ENCODE measurements at regions not wholly inside any gene's neighbourhood (a gene's known extent, or its start where the extent isn't known, plus 50 kb on each side); places are given as distances from the start of the nearest gene placed in this dataset.
"Not testable (repeated sequence)": the region's sequence is repeated elsewhere in the genome, so short reads cannot be mapped to it uniquely, and the experiment has no call there.

GRCh38 chr2:16750175-16750924 is 84.7 kb upstream of the CYRIA start:
- no peak for FAIRE-seq
- TF ChIP-seq POLR2A (IDR thresholded peaks at IDR 0.05; ENCODE audit: low read depth, low read length) (no peak), TAF1 (IDR thresholded peaks at IDR 0.05; ENCODE audit: borderline replicate concordance, low read depth, low read length) (no peak), POLR2AphosphoS5 (IDR thresholded peaks at IDR 0.05; ENCODE audit: low read depth, low read length) (no peak)
- no peak for DNase-seq (ENCODE audit: insufficient read length)

- not testable (repeated sequence) for DNase-seq (ENCODE audit: insufficient read length); FAIRE-seq
Observed at GRCh38 chr2:16748511-16749266, 83.1 kb upstream of the CYRIA start.

- DNase-seq (ENCODE audit: insufficient read length) = no peak
- no peak for TF ChIP-seq POLR2A (IDR thresholded peaks at IDR 0.05; ENCODE audit: low read depth, low read length)
- TF ChIP-seq TAF1 (IDR thresholded peaks at IDR 0.05; ENCODE audit: borderline replicate concordance, low read depth, low read length) = no peak
- TF ChIP-seq POLR2AphosphoS5 (IDR thresholded peaks at IDR 0.05; ENCODE audit: low read depth, low read length) = no peak
- no peak for FAIRE-seq
Observed at GRCh38 chr2:16747689-16748088, 82.1 kb upstream of the CYRIA start.

- FAIRE-seq = no peak
- no peak for DNase-seq (ENCODE audit: insufficient read length)
- TF ChIP-seq TAF1 (IDR thresholded peaks at IDR 0.05; ENCODE audit: borderline replicate concordance, low read depth, low read length) = no peak
- TF ChIP-seq POLR2A (IDR thresholded peaks at IDR 0.05; ENCODE audit: low read depth, low read length) = no peak
- no peak for TF ChIP-seq POLR2AphosphoS5 (IDR thresholded peaks at IDR 0.05; ENCODE audit: low read depth, low read length)
Observed at GRCh38 chr2:16747257-16747656, 81.6 kb upstream of the CYRIA start.

- no peak for FAIRE-seq
- no peak for TF ChIP-seq POLR2AphosphoS5 (IDR thresholded peaks at IDR 0.05; ENCODE audit: low read depth, low read length)
- no peak for TF ChIP-seq TAF1 (IDR thresholded peaks at IDR 0.05; ENCODE audit: borderline replicate concordance, low read depth, low read length)
- no peak for TF ChIP-seq POLR2A (IDR thresholded peaks at IDR 0.05; ENCODE audit: low read depth, low read length)
- no peak for DNase-seq (ENCODE audit: insufficient read length)
Observed at GRCh38 chr2:16746833-16747232, 81.2 kb upstream of the CYRIA start.

- FAIRE-seq (no peak), DNase-seq (ENCODE audit: insufficient read length) (no peak)
- no peak for TF ChIP-seq POLR2A (IDR thresholded peaks at IDR 0.05; ENCODE audit: low read depth, low read length)
Observed at GRCh38 chr2:16746329-16746728, 80.7 kb upstream of the CYRIA start.

- FAIRE-seq (no peak), DNase-seq (ENCODE audit: insufficient read length) (no peak)
- TF ChIP-seq TAF1 (IDR thresholded peaks at IDR 0.05; ENCODE audit: borderline replicate concordance, low read depth, low read length) (no peak), POLR2AphosphoS5 (IDR thresholded peaks at IDR 0.05; ENCODE audit: low read depth, low read length) (no peak), POLR2A (IDR thresholded peaks at IDR 0.05; ENCODE audit: low read depth, low read length) (no peak)
Observed at GRCh38 chr2:16745466-16745865, 79.8 kb upstream of the CYRIA start.

- no peak for TF ChIP-seq POLR2AphosphoS5 (IDR thresholded peaks at IDR 0.05; ENCODE audit: low read depth, low read length)
- no peak for TF ChIP-seq TAF1 (IDR thresholded peaks at IDR 0.05; ENCODE audit: borderline replicate concordance, low read depth, low read length)
- TF ChIP-seq POLR2A (IDR thresholded peaks at IDR 0.05; ENCODE audit: low read depth, low read length) = no peak
- no peak for DNase-seq (ENCODE audit: insufficient read length)
- no peak for FAIRE-seq
Observed at GRCh38 chr2:16744521-16744920, 78.9 kb upstream of the CYRIA start.

GRCh38 chr2:16742026-16742425 is 76.4 kb upstream of the CYRIA start:
- DNase-seq (ENCODE audit: insufficient read length) (no peak), FAIRE-seq (no peak)
- TF ChIP-seq TAF1 (IDR thresholded peaks at IDR 0.05; ENCODE audit: borderline replicate concordance, low read depth, low read length) = no peak
- no peak for TF ChIP-seq POLR2AphosphoS5 (IDR thresholded peaks at IDR 0.05; ENCODE audit: low read depth, low read length)
- TF ChIP-seq POLR2A (IDR thresholded peaks at IDR 0.05; ENCODE audit: low read depth, low read length) = no peak

- DNase-seq (ENCODE audit: insufficient read length) (no peak), FAIRE-seq (no peak)
- no peak for TF ChIP-seq POLR2AphosphoS5 (IDR thresholded peaks at IDR 0.05; ENCODE audit: low read depth, low read length)
- no peak for TF ChIP-seq TAF1 (IDR thresholded peaks at IDR 0.05; ENCODE audit: borderline replicate concordance, low read depth, low read length)
- TF ChIP-seq POLR2A (IDR thresholded peaks at IDR 0.05; ENCODE audit: low read depth, low read length) = no peak
Observed at GRCh38 chr2:16741498-16741897, 75.9 kb upstream of the CYRIA start.

- FAIRE-seq = no peak
- TF ChIP-seq TAF1 (IDR thresholded peaks at IDR 0.05; ENCODE audit: borderline replicate concordance, low read depth, low read length) (no peak), POLR2AphosphoS5 (IDR thresholded peaks at IDR 0.05; ENCODE audit: low read depth, low read length) (no peak), POLR2A (IDR thresholded peaks at IDR 0.05; ENCODE audit: low read depth, low read length) (no peak)
Observed at GRCh38 chr2:16739778-16740581, 74.3 kb upstream of the CYRIA start.

More at GRCh38 chr2:16739778-16740581, 74.3 kb upstream of the CYRIA start:
- DNase-seq (ENCODE audit: insufficient read length) = no peak

Measured in GM12892 (cell line).